Iris pigment epithelial cell (primary cell): ENCODE measurements at regions not wholly inside any gene's neighbourhood (a gene's known extent, or its start where the extent isn't known, plus 50 kb on each side); places are given as distances from the start of the nearest gene placed in this dataset.
"Not testable (repeated sequence)": the region's sequence is repeated elsewhere in the genome, so short reads cannot be mapped to it uniquely, and the experiment has no call there.

Experiments
- DNase-seq: peaks from one replicate; pipeline ENCODE4 v3.0.0-alpha.2; 2011; ENCODE audit warnings: low read depth

DNA sequence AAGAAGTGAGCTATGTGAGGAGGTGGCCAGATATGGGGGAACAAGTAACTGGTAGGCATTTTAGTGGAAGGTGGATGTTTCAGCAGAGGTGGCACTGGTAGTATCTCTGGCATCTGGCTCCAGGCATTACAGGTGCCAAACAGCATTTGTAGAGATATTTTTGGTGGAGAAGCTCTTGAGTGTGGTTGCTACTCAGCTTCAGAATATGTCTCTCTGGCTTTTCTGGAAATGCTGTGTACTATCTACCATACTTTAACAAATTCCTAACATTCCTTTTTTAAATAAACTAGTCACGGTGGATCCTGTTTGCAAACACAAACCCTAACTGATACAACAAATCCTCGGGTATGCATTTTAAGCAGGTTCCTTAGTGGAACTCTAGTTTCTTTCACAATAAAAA is 128.0 kb downstream of the BARX2 start:
- no peak for DNase-seq

- DNase-seq, result no peak
Measured at GRCh38 chr11:129505266-129505665, 129.6 kb downstream of the BARX2 start.

- no peak for DNase-seq
Measured at GRCh38 chr11:129508163-129508562, 132.5 kb downstream of the BARX2 start.

GRCh38 chr11:129528296-129528695 is 152.6 kb downstream of the BARX2 start:
- no peak for DNase-seq

GRCh38 chr11:129530154-129530895 is 154.7 kb downstream of the BARX2 start:
- no peak for DNase-seq

DNA sequence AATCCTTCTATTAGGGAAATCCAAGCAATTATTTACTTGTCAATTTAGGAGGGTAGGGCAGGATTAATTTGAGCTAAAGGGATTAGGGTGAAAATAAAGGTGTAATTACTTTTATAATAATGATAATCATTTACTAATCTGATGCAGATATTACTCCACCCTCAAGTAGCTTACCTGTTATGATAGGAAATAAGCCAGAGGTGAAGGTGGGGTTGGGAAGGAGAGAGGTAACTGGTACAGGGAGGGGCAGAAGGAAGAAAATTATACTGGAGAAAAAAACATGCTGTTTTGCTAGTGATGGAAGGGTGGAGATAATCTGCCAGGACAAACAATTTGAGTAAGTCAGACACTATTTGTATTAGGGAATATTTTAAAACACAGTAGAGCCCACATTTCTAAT is 157.7 kb downstream of the BARX2 start:
- no peak for DNase-seq

DNA sequence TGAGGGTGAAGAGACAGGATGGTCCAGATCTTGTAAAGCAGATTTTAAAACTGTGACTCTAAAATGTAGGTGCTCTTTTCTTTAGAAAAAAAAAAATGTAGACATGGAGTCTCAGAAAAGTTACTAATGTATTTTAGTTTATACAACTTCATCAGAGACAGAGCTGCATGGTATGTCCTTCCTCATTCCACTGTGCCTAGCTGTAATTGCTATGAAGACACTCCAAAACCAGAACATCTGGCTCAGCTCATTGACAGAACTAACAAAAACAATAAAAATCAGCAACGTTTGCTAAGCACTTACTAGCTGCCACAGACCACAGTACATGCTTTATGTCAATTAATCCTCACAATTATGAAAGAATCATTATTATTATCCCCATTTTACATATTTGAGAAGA is 160.7 kb downstream of the BARX2 start:
- no peak for DNase-seq

GRCh38 chr11:129538323-129538722 is 162.7 kb downstream of the BARX2 start:
- DNase-seq, result no peak

- DNase-seq, result no peak
Measured at GRCh38 chr11:129543515-129544290, 168.1 kb downstream of the BARX2 start.

GRCh38 chr11:129544691-129545090 is 169.0 kb downstream of the BARX2 start:
- no peak for DNase-seq

GRCh38 chr11:129546266-129546665 is 170.6 kb downstream of the BARX2 start:
- DNase-seq, result no peak

- DNase-seq, result no peak
Measured at GRCh38 chr11:129557421-129557820, 181.8 kb downstream of the BARX2 start.

DNA sequence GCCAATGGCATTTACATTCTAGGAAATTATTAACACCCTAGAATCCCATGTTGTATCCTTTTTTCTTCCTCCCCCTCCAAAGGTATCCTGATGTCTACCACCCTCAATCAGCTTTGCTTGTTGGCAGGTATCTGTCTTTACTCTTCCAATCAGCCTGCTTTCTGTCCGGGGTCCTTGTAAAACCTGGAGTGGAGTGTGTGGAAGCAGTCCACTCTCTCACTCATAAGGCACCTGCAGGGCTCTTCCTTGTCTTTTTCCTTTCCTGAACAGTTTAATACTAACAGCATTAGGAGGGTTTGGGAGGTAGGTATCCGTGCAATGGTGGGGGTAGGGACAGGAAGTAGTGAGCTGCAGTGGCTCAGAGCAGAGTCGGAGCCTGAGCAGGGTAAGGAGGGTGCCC is 193.4 kb downstream of the BARX2 start:
- no peak for DNase-seq

- DNase-seq, result not testable (repeated sequence)
Measured at GRCh38 chr11:129572667-129573066, 197.0 kb downstream of the BARX2 start.

- no peak for DNase-seq
Measured at GRCh38 chr11:129573161-129573560, 197.5 kb downstream of the BARX2 start.

- DNase-seq, result no peak
Measured at GRCh38 chr11:129574431-129574830, 198.8 kb downstream of the BARX2 start.

DNA sequence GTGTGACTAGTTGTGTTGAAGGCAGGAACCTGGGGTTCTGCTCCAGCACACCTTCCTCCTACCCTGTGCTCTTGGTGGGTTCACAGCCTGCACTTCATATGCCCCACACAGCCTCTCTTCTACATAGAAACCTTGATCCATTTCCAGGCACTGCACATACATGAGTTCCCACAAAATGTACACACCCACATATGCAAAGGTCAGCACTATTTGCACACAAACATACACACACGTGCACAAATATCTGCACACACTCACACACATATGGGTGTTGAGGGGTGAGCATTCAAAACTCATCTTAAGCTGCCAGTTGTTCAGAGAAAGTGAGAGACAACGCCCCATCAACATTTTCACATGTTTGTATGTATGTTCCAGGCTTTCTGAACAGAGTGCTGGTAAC is 201.0 kb downstream of the BARX2 start:
- DNase-seq, result no peak

DNA sequence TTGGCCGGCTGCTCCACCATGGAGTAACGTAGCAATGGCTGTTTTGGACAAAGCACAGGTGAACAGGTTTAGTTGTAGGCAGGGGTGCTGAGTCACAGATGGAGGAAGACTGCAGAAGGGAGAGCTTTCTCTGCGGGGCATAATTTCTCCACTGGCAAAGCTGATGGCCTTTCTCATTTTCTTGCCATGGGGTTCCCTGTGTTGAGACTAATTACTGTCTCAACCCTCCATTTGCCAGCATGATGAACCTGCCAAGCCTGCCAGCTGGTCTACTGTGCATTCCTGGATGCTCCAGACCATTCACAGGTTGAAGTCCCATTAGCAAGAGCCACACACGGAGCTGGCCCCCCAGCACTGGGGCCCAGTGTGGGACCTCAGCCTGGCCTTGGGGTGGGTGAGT is 202.4 kb downstream of the BARX2 start:
- DNase-seq, result no peak

GRCh38 chr11:129580278-129580677 is 204.6 kb downstream of the BARX2 start:
- DNase-seq, result no peak

- DNase-seq, result no peak
Measured at GRCh38 chr11:129584316-129584715, 208.7 kb downstream of the BARX2 start.

- no peak for DNase-seq
Measured at GRCh38 chr11:129589190-129589860, 213.7 kb downstream of the BARX2 start.

DNA sequence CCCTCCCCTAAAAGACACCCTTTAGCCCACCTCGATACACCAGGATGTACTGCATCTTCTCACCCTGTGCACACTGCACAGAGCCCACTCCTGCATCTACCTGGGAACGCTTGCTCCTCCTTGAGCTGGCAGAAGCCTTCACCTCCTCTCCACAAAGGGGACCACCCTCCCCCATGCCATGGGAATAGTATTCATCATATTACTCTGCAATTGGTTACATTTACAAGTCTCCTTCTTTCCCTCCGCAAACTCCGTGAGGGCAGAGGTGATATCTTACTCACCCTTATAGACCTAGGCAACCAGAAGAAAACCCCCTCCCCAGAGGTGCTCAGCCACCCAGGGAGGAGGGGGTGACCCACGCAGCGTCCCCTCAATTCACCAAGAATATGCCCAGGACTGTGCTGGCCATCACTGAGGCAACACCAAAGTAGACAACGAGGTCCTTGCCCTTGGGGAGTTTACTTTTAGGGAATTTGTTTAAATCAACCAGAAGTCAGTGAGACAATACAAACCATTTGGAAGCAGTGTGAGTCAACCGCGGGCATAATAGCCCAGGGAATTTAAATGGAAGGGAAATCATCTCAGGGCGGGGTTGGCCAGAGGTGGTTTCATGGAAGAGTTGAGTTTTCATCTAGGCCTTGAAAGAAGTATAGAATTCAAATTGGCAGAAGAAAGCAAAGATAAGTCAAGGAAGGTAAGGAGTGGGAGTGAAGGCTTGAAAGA is 214.5 kb downstream of the BARX2 start:
- no peak for DNase-seq
